Calu3 (cell line): ENCODE measurements at regions not wholly inside any gene's neighbourhood (a gene's known extent, or its start where the extent isn't known, plus 50 kb on each side); places are given as distances from the start of the nearest gene placed in this dataset.

Source experiments
- BruUV-seq: library from RNA; stranded (reverse); fragments of 400-500 nt; replicated peaks from 2 replicates; lab custom pipeline; 2021; lab: Mats Ljungman, UMichigan
- CTCF ChIA-PET: fragments of 300-600 bp; sonication (Branson Sonifier 250); formaldehyde crosslinking; loops from one replicate; lab custom pipeline; 2022; ENCODE audit warnings: antibody characterized with exemption; lab: Charles Lee
- DNase-seq: peaks from one replicate; pipeline ENCODE4 v3.0.0; 2022
- H3K27ac Mint-ChIP-seq: one replicate; pipeline ENCODE4 v1.8.0; 2022; ENCODE audit warnings: mixed read lengths; ENCODE audit not compliant: unreplicated experiment
- H3K27me3 Mint-ChIP-seq: one replicate; pipeline ENCODE4 v1.8.0; 2022; ENCODE audit warnings: mixed read lengths; ENCODE audit not compliant: unreplicated experiment
- H3K36me3 Mint-ChIP-seq: one replicate; pipeline ENCODE4 v1.8.0; 2022; ENCODE audit warnings: mild to moderate bottlenecking, moderate library complexity, mixed read lengths; ENCODE audit not compliant: insufficient read depth, unreplicated experiment
- H3K4me1 Mint-ChIP-seq: one replicate; pipeline ENCODE4 v1.8.0; 2022; ENCODE audit warnings: mild to moderate bottlenecking, low read depth, mixed read lengths; ENCODE audit not compliant: unreplicated experiment
- H3K4me3 Mint-ChIP-seq: one replicate; pipeline ENCODE4 v1.8.0; 2022; ENCODE audit warnings: mild to moderate bottlenecking, low read depth, moderate library complexity, mixed read lengths; ENCODE audit not compliant: unreplicated experiment
- H3K9me3 Mint-ChIP-seq: one replicate; pipeline ENCODE4 v1.8.0; 2022; ENCODE audit warnings: low read depth, mixed read lengths; ENCODE audit not compliant: unreplicated experiment
- CTCF ChIP-seq: fragments of 200-600 bp; IDR thresholded peaks from one replicate; pipeline ENCODE4 v1.8.0; 2022; ENCODE audit warnings: antibody characterized with exemption; ENCODE audit not compliant: unreplicated experiment
- intact Hi-C: fragments of 100-400 bp; cut with micrococcal nuclease; formaldehyde crosslinking; loops from one replicate; pipeline ENCODE4 v1.10.0; 2022; ENCODE audit not compliant: unreplicated experiment

- H3K9me3 Mint-ChIP-seq = peaks cover 5% of the 10 kb centered on the region
- no peak for TF ChIP-seq CTCF
- no peaks in the 10 kb centered on the region for H3K4me1 Mint-ChIP-seq
- intact Hi-C loops = no loop called here
- H3K4me3 Mint-ChIP-seq = no peak overlapping the region
- no peaks in the 10 kb centered on the region for H3K36me3 Mint-ChIP-seq
- H3K27ac Mint-ChIP-seq = no peak overlapping the region
- BruUV-seq = no TSS peak
- DNase-seq = no peak
- CTCF ChIA-PET = no interaction called here
- H3K27me3 Mint-ChIP-seq = no peaks in the 10 kb centered on the region
Observed at GRCh38 chr14:48936362-48936761, 649.8 kb downstream of the RPS29 start.

- intact Hi-C loops = no loop called here
Observed at GRCh38 chr14:48925184-48925583, 661.0 kb downstream of the RPS29 start.

GRCh38 chr14:48914921-48915320, 671.3 kb downstream of the RPS29 start:
- no TSS peak for BruUV-seq
- intact Hi-C loops = no loop called here

More at GRCh38 chr14:48925184-48925583, 661.0 kb downstream of the RPS29 start:
- no peak for TF ChIP-seq CTCF
- Mint-ChIP-seq H3K4me1 (no peaks in the 10 kb centered on the region), H3K27ac (no peak overlapping the region), H3K4me3 (no peak overlapping the region), H3K27me3 (no peaks in the 10 kb centered on the region), H3K36me3 (no peaks in the 10 kb centered on the region), H3K9me3 (peaks cover 7% of the 10 kb centered on the region)
- BruUV-seq = no TSS peak
- CTCF ChIA-PET = no interaction called here
- DNase-seq = no peak

GRCh38 chr14:48914382-48914781, 671.8 kb downstream of the RPS29 start:
- Mint-ChIP-seq H3K4me1 (no peaks in the 10 kb centered on the region), H3K9me3 (peaks cover 26% of the 10 kb centered on the region), H3K27me3 (no peaks in the 10 kb centered on the region), H3K27ac (no peak overlapping the region), H3K36me3 (no peaks in the 10 kb centered on the region), H3K4me3 (no peak overlapping the region)
- no TSS peak for BruUV-seq
- no peak for DNase-seq
- CTCF ChIA-PET = no interaction called here
- TF ChIP-seq CTCF = no peak
- intact Hi-C loops = no loop called here

More at GRCh38 chr14:48914921-48915320, 671.3 kb downstream of the RPS29 start:
- peaks cover 26% of the 10 kb centered on the region for H3K9me3 Mint-ChIP-seq
- H3K36me3 Mint-ChIP-seq = no peaks in the 10 kb centered on the region
- no peaks in the 10 kb centered on the region for H3K4me1 Mint-ChIP-seq
- H3K4me3 Mint-ChIP-seq = no peak overlapping the region
- TF ChIP-seq CTCF = no peak
- H3K27me3 Mint-ChIP-seq = no peaks in the 10 kb centered on the region
- CTCF ChIA-PET = no interaction called here
- H3K27ac Mint-ChIP-seq = no peak overlapping the region
- no peak for DNase-seq
